ENCODE measurements at regions not wholly inside any gene's neighbourhood (a gene's known extent, or its start where the extent isn't known, plus 50 kb on each side); places are given as distances from the start of the nearest gene placed in this dataset.

DNA sequence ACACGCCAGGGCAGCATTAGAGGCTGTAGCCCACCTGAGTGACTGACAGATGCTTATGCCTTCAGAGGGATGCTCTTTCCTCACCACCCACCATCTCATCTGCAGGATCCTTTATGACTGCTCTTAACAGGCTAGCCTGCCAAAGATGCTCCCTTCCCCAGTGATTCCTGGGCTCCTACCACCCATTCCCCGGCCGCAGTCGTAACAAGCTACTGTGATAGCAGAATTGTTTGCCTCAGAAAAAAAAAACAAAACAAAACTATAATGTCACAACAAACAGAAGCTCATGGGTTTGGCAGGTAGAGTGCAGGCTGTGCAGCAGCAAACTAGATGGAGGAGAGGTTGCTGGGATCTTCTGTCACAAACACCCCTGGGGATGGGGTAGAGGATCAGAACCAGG is 343.9 kb upstream of the ZMIZ1 start:
- no peak for TF ChIP-seq FOXM1 (IDR thresholded peaks at IDR 0.05; ENCODE audit: borderline replicate concordance)
- no peak for TF ChIP-seq LEF1 (IDR thresholded peaks at IDR 0.05; ENCODE audit: borderline replicate concordance)
- TF ChIP-seq SP1 (IDR thresholded peaks at IDR 0.05): no peak

Data from HEK293T (cell line).